HepG2 (cell line): ENCODE measurements at regions not wholly inside any gene's neighbourhood (a gene's known extent, or its start where the extent isn't known, plus 50 kb on each side); places are given as distances from the start of the nearest gene placed in this dataset.

Source experiments
- ATAC-seq: fragments of 200-7000 bp; cut with Tn5 transposase; 3 replicates; pipeline ENCODE4 v1.9.1; 2020; ENCODE audit warnings: mild to moderate bottlenecking, moderate library complexity
- BruUV-seq: library from RNA; stranded (reverse); fragments of 400-500 nt; replicated peaks from 2 replicates; lab custom pipeline; 2021; lab: Mats Ljungman, UMichigan
- CTCF ChIA-PET: fragments of 300-600 bp; formaldehyde crosslinking; extraction: SDS; loops from one replicate; lab custom pipeline; 2021; ENCODE audit warnings: low total read pairs, inconsistent platforms, low intra/inter-chr PET ratio; lab: Yijun Ruan, JAX
- POLR2A ChIA-PET: fragments of 350-600 bp; sonication (Branson Sonifier 250); formaldehyde crosslinking; loops from one replicate; lab custom pipeline; 2020; ENCODE audit warnings: antibody characterized with exemption, inconsistent platforms; lab: Yijun Ruan, JAX
- DNase-seq: peaks from one replicate; pipeline ENCODE4 v3.0.0-alpha.2; 2015; ENCODE audit warnings: low spot score
- FAIRE-seq: peaks from 3 replicates; lab custom pipeline; 2011; peaks lifted over from hg19 to GRCh38; lab: Jason Lieb, UNC
- H2AFZ ChIP-seq: one replicate; pipeline ENCODE4 v1.6.1; 2011; ENCODE audit warnings: low read length, inconsistent platforms
- H3K27ac ChIP-seq: fragments of 300-600 bp; 3 replicates; pipeline ENCODE4 v1.8.0; 2011; ENCODE audit warnings: mixed run types, mild to moderate bottlenecking, mixed read lengths, low read length, inconsistent platforms; ENCODE audit not compliant: insufficient read depth; ENCODE audit errors: extremely low read length
- H3K27me3 ChIP-seq, 2 experiments: fragments of 200-600 bp in 1 of 2; 2 replicates in 1 of 2; 3 replicates in 1 of 2; pipeline versions ENCODE4 v1.6.0 to v1.8.0; 2011; ENCODE audit warnings: low read length in 2 of 2, mild to moderate bottlenecking in 2 of 2, moderate library complexity in 2 of 2, inconsistent platforms in 1 of 2; ENCODE audit not compliant: insufficient read depth in 2 of 2, control insufficient read depth in 1 of 2
- H3K36me3 ChIP-seq, 2 experiments: fragments of 200-600 bp in 1 of 2; replicated peaks in 1 of 2; 2 replicates in 1 of 2; 3 replicates in 1 of 2; pipeline versions ENCODE4 v1.5.1 to v1.8.0; 2011; ENCODE audit warnings: low read length in 2 of 2, inconsistent platforms in 1 of 2; ENCODE audit not compliant: insufficient read depth in 2 of 2, control insufficient read depth in 1 of 2
- H3K4me1 ChIP-seq: 2 replicates; pipeline ENCODE4 v1.5.1; 2012; ENCODE audit warnings: low read length, inconsistent platforms; ENCODE audit not compliant: insufficient read depth
- H3K4me2 ChIP-seq: 2 replicates; pipeline ENCODE4 v1.6.0; 2011; ENCODE audit warnings: low read depth, low read length, inconsistent platforms
- H3K4me3 ChIP-seq, 3 experiments: fragments of 200-600 bp in 1 of 3; sonication (generic), shearing (Covaris generic) in 1 of 3; replicated peaks in 1 of 3; 2 replicates each; pipeline ENCODE4 v1.5.1; 2011 to 2016; ENCODE audit warnings: low read length in 3 of 3, inconsistent platforms in 2 of 3, low read depth in 2 of 3, mild to moderate bottlenecking in 2 of 3, control low read depth in 1 of 3, mixed read lengths in 1 of 3; ENCODE audit not compliant: insufficient read depth in 1 of 3
- H3K79me2 ChIP-seq: one replicate; pipeline ENCODE4 v1.6.1; 2011; ENCODE audit warnings: low read length, inconsistent platforms; ENCODE audit not compliant: insufficient read depth
- H3K9ac ChIP-seq: 2 replicates; pipeline ENCODE4 v1.6.0; 2011; ENCODE audit warnings: mild to moderate bottlenecking, low read depth, low read length, inconsistent platforms; ENCODE audit not compliant: insufficient read depth
- H3K9me3 ChIP-seq: 2 replicates; pipeline ENCODE4 v1.5.1; 2012; ENCODE audit warnings: mild to moderate bottlenecking, low read length
- H4K20me1 ChIP-seq: 2 replicates; pipeline ENCODE4 v1.6.0; 2011; ENCODE audit warnings: inconsistent platforms, mild to moderate bottlenecking, low read length, moderate library complexity; ENCODE audit not compliant: insufficient read depth
- NCOR1 ChIP-seq: fragments of 200-600 bp; sonication (generic); IDR thresholded peaks from 2 replicates; pipeline ENCODE4 v1.7.0; 2017; ENCODE audit warnings: antibody characterized with exemption, low read length, borderline replicate concordance
- ZNF737 ChIP-seq: sonication (generic); formaldehyde crosslinking; IDR thresholded peaks from 2 replicates; pipeline ENCODE4 v1.5.0; 2020; ENCODE audit warnings: missing genetic modification reagents, mild to moderate bottlenecking, borderline replicate concordance
- ZSCAN31 ChIP-seq: sonication (generic); formaldehyde crosslinking; IDR thresholded peaks from 2 replicates; pipeline ENCODE4 v1.5.0; 2020; ENCODE audit warnings: low read depth, mild to moderate bottlenecking, missing genetic modification reagents
- WGBS: methylation state at CpG from one replicate; pipeline ENCODE4 v1.1.6; 2017; ENCODE audit warnings: low lambda C conversion rate; 5-methylcytosine and 5-hydroxymethylcytosine counted together
- in situ Hi-C: cut with HindIII; loops from 2 replicates; pipeline ENCODE4 v1.10.0; 2017; ENCODE audit warnings: low pct_unique_long_range_greater_than_20kb; ENCODE audit not compliant: extremely low pct_ligation_motif_present
- intact Hi-C: fragments of 100-400 bp; cut with micrococcal nuclease; formaldehyde crosslinking; loops from one replicate; pipeline ENCODE4 v1.10.0; 2022; ENCODE audit not compliant: unreplicated experiment
- TF ChIP-seq, protein P1 (sequence below): sonication (generic); formaldehyde crosslinking; IDR thresholded peaks from 2 replicates; pipeline ENCODE4 v1.5.1; 2020; ENCODE audit warnings: mild to moderate bottlenecking, missing genetic modification reagents, moderate library complexity
- TF ChIP-seq, protein P2 (sequence below): IDR thresholded peaks from 2 replicates; pipeline ENCODE4 v1.6.1; 2016
- TF ChIP-seq, protein P3 (sequence below): sonication (generic); formaldehyde crosslinking; IDR thresholded peaks from 2 replicates; pipeline ENCODE4 v1.5.0; 2020; ENCODE audit warnings: missing genetic modification reagents

DNA sequence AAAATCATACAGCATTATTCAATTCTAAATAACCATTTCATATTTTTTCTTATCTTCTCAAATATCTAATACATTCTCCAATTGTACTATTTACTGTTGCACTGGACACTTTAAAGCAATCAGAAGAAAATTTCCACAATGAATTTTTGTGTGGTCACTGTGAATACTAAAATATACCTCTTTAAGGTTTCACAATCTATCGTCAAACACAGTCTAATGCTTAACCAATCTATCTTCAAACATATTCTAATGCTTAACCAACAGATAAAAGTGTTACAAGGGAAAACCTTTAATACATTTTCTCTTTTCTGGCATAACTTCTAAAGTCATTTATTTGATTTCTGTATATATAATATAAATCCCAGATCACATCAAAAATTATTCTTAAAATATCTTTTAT, 2035.5 kb upstream of the CDH6 start (continued):
- TF ChIP-seq, protein P1, sequence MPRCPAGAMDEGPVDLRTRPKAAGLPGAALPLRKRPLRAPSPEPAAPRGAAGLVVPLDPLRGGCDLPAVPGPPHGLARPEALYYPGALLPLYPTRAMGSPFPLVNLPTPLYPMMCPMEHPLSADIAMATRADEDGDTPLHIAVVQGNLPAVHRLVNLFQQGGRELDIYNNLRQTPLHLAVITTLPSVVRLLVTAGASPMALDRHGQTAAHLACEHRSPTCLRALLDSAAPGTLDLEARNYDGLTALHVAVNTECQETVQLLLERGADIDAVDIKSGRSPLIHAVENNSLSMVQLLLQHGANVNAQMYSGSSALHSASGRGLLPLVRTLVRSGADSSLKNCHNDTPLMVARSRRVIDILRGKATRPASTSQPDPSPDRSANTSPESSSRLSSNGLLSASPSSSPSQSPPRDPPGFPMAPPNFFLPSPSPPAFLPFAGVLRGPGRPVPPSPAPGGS (CRISPR knock-in tag) = no peak

DNA sequence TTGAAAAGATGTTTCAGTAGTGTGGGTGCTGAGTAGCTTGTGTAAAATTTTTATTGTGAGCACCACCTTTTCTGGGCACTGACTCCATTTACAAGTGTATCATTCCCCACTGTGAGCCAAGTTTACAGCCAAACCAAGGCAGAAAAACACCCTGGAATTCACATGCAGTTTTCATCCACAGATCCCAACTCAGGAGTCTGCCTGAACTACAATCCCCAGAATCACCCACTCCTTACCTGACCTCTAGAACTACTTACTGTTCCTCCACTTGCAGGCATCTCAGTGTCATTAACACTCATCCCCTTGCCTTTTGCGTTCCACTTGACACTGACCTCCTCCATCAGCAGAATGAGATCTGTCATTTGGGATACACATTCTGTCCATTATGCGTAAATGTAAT, 2042.6 kb upstream of the CDH6 start:
- Histone ChIP-seq H3K4me3 (no peak overlapping the region), H3K27me3 (no peaks in the 10 kb centered on the region)
- TF ChIP-seq NCOR1 (no peak), ZSCAN31 (CRISPR knock-in tag) (no peak), ZNF737 (no peak)
- TF ChIP-seq, protein P2, sequence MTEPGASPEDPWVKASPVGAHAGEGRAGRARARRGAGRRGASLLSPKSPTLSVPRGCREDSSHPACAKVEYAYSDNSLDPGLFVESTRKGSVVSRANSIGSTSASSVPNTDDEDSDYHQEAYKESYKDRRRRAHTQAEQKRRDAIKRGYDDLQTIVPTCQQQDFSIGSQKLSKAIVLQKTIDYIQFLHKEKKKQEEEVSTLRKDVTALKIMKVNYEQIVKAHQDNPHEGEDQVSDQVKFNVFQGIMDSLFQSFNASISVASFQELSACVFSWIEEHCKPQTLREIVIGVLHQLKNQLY = no peak
- TF ChIP-seq, protein P3, sequence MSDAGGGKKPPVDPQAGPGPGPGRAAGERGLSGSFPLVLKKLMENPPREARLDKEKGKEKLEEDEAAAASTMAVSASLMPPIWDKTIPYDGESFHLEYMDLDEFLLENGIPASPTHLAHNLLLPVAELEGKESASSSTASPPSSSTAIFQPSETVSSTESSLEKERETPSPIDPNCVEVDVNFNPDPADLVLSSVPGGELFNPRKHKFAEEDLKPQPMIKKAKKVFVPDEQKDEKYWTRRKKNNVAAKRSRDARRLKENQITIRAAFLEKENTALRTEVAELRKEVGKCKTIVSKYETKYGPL (CRISPR knock-in tag) = no peak
- TF ChIP-seq, all 625 proteins: peak for 0
- Histone ChIP-seq H3K9me3 (no peaks in the 10 kb centered on the region), H3K79me2 (no peaks in the 10 kb centered on the region), H3K9ac (no peak overlapping the region), H3K4me1 (no peaks in the 10 kb centered on the region), H4K20me1 (no peaks in the 10 kb centered on the region), H3K36me3 (no peaks in the 10 kb centered on the region), H3K4me2 (no peak overlapping the region), H3K27ac (no peak overlapping the region), H2AFZ (no peak overlapping the region)
- intact Hi-C loops (no loop called here), in situ Hi-C loops (no loop called here)
- ChIA-PET CTCF (no interaction called here), POLR2A (no interaction called here)
- FAIRE-seq = no peak
- no peak for DNase-seq
- no peak for ATAC-seq
- WGBS = 44% methylated on average over 2 of the region's 2 CpGs
- no TSS peak for BruUV-seq
